ENCODE measurements at regions not wholly inside any gene's neighbourhood (a gene's known extent, or its start where the extent isn't known, plus 50 kb on each side); places are given as distances from the start of the nearest gene placed in this dataset.

DNA sequence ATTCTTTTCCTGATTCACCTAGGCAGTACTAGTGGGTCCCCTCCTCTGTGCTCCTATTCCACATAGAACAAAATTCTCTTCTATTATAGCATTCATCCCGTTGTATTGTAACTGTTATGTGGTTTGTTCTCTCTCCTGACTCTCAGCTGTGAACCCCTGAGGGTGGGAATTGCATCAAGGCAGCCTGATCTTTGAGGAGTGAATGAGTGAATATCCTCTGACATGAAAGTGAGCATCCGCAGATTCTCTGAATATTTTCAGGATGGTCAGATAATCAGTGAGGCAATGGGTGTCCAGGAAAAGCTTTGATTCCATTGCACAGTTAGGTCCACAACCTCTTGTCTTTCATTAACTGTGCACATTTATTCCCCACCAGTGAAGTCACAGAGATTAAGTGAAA lies 67.6 kb upstream of the SLC22A23 start:
- no peaks in the 10 kb centered on the region for H3K9me3 Mint-ChIP-seq
- H3K4me2 ChIP-seq = no peak overlapping the region
- no peaks in the 10 kb centered on the region for H3K27me3 ChIP-seq (ENCODE audit: insufficient read depth)
- H3K4me3 Mint-ChIP-seq = no peak overlapping the region
- H3K27ac ChIP-seq (ENCODE audit: low read depth) = no peak overlapping the region
- H3K79me2 ChIP-seq (replicated peaks; ENCODE audit: insufficient read depth) = no peaks in the 10 kb centered on the region
- ATAC-seq (no peak), DNase-seq (ENCODE audit: low spot score) (no peak)
- no peaks in the 10 kb centered on the region for H4K20me1 ChIP-seq (replicated peaks; ENCODE audit: insufficient read depth)
- no peak for TF ChIP-seq POLR2AphosphoS5 (IDR thresholded peaks at IDR 0.05; ENCODE audit: low read depth)
- no peaks in the 10 kb centered on the region for H3F3A ChIP-seq (replicated peaks; ENCODE audit: low read depth)
- no peak overlapping the region; the same call in 1 of the 2 replicates for H2AFZ ChIP-seq
- H3K27me3 Mint-ChIP-seq (ENCODE audit: insufficient read depth, low read depth, poor library complexity) = peaks cover 4% of the 10 kb centered on the region
- H3K4me1 ChIP-seq (ENCODE audit: insufficient read depth) = peaks cover 11% of the 10 kb centered on the region; the same call in 1 of the 2 replicates
- H3K36me3 Mint-ChIP-seq (ENCODE audit: low read depth) = no peaks in the 10 kb centered on the region
- H3K4me3 ChIP-seq = no peak overlapping the region
- peaks cover 10% of the 10 kb centered on the region for H3K4me1 Mint-ChIP-seq
- H3K27ac Mint-ChIP-seq = no peak overlapping the region
- H3K9me2 ChIP-seq (ENCODE audit: insufficient read depth) = no peaks in the 10 kb centered on the region
- no peaks in the 10 kb centered on the region for H3K36me3 ChIP-seq (ENCODE audit: insufficient read depth)

GRCh38 chr6:3523966-3524365 lies 67.1 kb upstream of the SLC22A23 start:
- H3K9me3 Mint-ChIP-seq = no peaks in the 10 kb centered on the region
- H3K4me1 Mint-ChIP-seq = peaks cover 10% of the 10 kb centered on the region
- no peaks in the 10 kb centered on the region for H3K36me3 Mint-ChIP-seq (ENCODE audit: low read depth)

More at GRCh38 chr6:3523966-3524365, 67.1 kb upstream of the SLC22A23 start:
- no peak for DNase-seq (ENCODE audit: low spot score)
- no peak overlapping the region for H3K27ac Mint-ChIP-seq
- no peak overlapping the region for H3K27ac ChIP-seq (ENCODE audit: low read depth)
- H3K4me3 Mint-ChIP-seq = no peak overlapping the region
- H3K27me3 ChIP-seq (ENCODE audit: insufficient read depth) = no peaks in the 10 kb centered on the region
- H3K27me3 Mint-ChIP-seq (ENCODE audit: insufficient read depth, low read depth, poor library complexity) = peaks cover 2% of the 10 kb centered on the region
- no peaks in the 10 kb centered on the region for H3K9me2 ChIP-seq (ENCODE audit: insufficient read depth)
- H3K4me2 ChIP-seq = no peak overlapping the region
- TF ChIP-seq CREB1 (CRISPR knock-in tag; IDR thresholded peaks at IDR 0.05; ENCODE audit: low read depth) = no peak
- TF ChIP-seq, protein P1, sequence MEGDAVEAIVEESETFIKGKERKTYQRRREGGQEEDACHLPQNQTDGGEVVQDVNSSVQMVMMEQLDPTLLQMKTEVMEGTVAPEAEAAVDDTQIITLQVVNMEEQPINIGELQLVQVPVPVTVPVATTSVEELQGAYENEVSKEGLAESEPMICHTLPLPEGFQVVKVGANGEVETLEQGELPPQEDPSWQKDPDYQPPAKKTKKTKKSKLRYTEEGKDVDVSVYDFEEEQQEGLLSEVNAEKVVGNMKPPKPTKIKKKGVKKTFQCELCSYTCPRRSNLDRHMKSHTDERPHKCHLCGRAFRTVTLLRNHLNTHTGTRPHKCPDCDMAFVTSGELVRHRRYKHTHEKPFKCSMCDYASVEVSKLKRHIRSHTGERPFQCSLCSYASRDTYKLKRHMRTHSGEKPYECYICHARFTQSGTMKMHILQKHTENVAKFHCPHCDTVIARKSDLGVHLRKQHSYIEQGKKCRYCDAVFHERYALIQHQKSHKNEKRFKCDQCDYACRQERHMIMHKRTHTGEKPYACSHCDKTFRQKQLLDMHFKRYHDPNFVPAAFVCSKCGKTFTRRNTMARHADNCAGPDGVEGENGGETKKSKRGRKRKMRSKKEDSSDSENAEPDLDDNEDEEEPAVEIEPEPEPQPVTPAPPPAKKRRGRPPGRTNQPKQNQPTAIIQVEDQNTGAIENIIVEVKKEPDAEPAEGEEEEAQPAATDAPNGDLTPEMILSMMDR (conservative IDR thresholded peaks at IDR 0.05; ENCODE audit: low read depth in 2 of 2) = no peak
- TF ChIP-seq NANOG (IDR thresholded peaks at IDR 0.05; ENCODE audit: borderline replicate concordance) = no peak
- TF ChIP-seq JUNB (IDR thresholded peaks at IDR 0.05; ENCODE audit: unreplicated experiment) = no peak
- TF ChIP-seq REST (IDR thresholded peaks at IDR 0.05; ENCODE audit: unreplicated experiment) = no peak
- no peak for TF ChIP-seq ZNF114 (CRISPR knock-in tag; IDR thresholded peaks at IDR 0.05)
- no peaks in the 10 kb centered on the region for H3F3A ChIP-seq (replicated peaks; ENCODE audit: low read depth)
- H4K20me1 ChIP-seq (replicated peaks; ENCODE audit: insufficient read depth) = no peaks in the 10 kb centered on the region
- H3K79me2 ChIP-seq (replicated peaks; ENCODE audit: insufficient read depth) = no peaks in the 10 kb centered on the region
- H3K4me1 ChIP-seq (ENCODE audit: insufficient read depth) = peaks cover 11% of the 10 kb centered on the region; the same call in 1 of the 2 replicates
- no peaks in the 10 kb centered on the region for H3K36me3 ChIP-seq (ENCODE audit: insufficient read depth)
- H3K4me3 ChIP-seq = no peak overlapping the region
- H2AFZ ChIP-seq = no peak overlapping the region; the same call in 1 of the 2 replicates
- no peak for ATAC-seq
